ENCODE measurements at regions not wholly inside any gene's neighbourhood (a gene's known extent, or its start where the extent isn't known, plus 50 kb on each side); places are given as distances from the start of the nearest gene placed in this dataset.

- no peak for TF ChIP-seq POLR2A (IDR thresholded peaks at IDR 0.05)
- TF ChIP-seq CTCF (IDR thresholded peaks at IDR 0.05), result no peak
These were observed 127.8 kb upstream of the TBL1X start for GRCh38 chrX:9337046-9337445.

Measured in right lobe of liver (tissue), 4 donors.